HG03457 (cell line): ENCODE measurements at regions not wholly inside any gene's neighbourhood (a gene's known extent, or its start where the extent isn't known, plus 50 kb on each side); places are given as distances from the start of the nearest gene placed in this dataset.

Experiments used
- ATAC-seq: cut with Tn5 transposase; IDR thresholded peaks from one replicate; pipeline ENCODE4 v1.9.1; 2021; ENCODE audit warnings: moderate number of reproducible peaks; ENCODE audit not compliant: unreplicated experiment

DNA sequence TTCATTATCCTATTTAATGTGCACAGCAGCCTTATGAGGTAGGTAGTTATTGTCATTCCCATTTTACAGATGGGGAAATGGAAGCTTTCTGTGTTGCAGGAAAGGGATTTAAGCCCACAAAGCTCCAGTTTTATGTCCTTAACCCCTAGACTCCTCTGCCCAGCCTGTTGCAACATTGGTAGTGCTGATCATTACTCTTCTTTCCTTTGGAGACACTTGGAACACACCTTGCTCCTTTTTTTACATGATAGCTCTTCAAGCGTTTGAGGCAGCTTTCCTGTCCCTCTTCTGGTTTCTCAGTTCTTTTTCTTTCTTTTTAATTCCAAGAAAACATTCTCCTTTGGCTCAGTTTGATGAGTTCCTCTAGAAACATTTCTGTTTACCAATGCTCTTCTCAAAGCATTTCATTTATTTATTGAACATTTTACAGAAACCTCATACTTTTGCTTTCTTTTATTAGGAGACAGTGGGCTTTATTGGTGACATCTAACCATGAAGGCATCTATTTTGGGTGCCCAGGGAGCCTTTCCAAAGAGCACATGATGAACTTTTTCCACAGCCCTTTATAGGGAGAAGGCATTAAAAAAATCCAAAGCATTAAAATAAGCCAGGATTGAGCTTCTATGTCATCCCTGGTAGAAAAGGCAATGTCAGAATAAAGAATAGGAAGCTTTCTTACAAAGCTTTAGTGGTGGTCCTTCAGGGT, 218.0 kb downstream of the TMEM38B start:
- no peak for ATAC-seq

DNA sequence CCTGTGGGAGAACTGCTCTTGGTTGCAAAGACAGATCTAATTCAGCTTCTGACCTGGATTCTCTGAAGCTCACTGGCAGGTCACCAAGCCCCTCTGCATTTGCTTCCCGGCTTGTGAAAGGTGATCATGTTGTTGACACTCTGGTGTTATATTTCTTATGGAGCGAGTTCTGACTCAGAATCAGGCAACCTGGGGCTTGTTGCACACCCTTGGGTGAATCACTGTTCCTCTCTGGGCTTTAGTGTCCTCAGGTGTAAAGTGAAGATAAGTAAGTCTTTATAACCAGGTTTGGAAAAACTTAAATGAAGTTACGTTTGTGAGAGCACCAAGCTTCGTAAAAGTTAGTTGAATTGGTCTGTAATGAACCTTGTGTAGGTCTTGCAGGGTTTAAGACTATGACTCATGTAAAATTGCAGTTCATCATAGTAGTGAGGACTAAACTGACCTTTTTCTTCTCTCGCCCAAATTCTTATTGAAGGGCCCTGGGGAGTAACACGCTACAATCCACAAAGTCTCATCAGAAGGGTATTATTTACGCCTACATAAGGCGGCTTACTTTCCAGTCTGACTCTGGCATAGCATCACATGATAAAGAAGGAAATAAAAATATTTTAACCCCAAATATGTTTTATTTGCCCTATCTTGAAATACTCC, 218.6 kb downstream of the TMEM38B start:
- ATAC-seq = no peak

DNA sequence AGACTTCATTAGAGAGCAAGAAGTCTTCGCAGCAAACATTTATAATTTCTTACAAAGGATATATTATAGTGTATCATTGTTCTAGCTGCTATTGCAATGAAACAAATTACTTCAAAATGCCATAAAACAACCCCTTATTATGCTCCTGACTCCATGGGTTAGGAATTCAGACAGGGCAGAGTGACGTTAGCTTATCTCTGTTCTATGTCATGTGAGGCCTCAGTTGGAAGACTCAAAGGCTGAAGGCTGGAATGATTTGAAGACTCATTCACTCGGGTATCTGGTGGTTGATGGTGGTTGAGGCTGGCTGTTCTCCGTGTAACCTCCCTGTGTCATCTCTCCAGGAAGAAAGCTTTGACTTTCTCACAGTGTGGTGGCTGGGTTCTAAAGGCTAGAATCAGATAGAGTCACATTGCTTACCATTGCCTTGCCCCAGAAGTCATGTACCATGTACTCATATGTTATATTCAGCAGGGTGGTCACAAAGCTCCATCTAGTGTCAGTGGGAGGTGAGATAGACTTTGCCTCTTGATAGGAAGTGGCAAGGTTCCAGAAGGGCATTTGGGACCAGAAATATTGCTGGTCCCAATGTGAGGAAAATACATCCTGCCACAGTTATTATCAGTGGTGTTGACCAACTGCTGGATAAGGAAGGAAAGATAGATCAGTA, 226.9 kb downstream of the TMEM38B start:
- no peak for ATAC-seq

DNA sequence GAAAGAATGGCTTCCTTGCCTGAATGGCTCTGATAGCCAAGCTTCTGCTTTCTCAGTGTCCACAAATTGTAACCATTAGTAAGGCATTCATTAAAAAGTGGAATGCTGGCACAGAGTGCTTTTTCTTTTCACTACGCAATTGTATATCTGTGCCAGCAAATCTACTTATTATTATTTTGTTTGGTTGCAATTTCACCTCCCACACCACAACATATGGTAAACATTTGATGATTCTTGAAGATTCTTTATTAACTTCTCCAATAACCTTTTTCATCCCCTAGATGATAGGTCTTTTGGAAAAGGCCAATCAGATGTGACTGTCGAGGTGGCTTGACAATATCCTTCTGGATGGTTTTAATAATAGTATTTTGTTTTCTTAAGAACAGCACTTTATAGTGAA, 234.1 kb downstream of the TMEM38B start:
- no peak for ATAC-seq

DNA sequence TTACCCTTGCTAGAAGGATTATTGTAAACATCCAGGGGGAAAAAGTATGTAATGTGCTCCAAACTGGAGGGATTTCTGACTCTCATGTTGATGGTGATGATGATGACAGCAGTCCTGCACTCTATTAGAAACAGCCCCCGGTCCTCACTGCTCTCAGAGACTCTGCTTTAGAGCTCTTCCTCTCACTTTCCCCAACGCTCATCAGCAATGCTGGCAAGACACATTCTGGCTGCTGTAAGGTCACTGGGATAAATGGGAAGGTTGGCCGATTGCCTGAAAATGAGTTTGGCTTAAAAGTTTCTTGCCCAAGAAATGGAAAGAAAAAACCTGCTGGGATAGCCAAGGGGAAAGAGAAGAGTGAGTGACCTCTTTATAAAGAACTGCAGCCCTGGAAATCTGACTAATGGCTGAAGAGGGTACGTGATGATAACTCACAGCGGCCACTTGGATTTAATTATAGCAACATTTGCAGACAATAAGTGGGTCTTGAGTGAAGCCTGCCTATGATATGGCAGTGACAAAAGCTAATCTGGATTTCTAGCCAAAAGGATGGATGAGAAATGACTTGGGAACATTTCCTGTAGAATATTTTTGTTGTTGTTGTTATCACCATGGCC, 235.8 kb downstream of the TMEM38B start:
- ATAC-seq = no peak

DNA sequence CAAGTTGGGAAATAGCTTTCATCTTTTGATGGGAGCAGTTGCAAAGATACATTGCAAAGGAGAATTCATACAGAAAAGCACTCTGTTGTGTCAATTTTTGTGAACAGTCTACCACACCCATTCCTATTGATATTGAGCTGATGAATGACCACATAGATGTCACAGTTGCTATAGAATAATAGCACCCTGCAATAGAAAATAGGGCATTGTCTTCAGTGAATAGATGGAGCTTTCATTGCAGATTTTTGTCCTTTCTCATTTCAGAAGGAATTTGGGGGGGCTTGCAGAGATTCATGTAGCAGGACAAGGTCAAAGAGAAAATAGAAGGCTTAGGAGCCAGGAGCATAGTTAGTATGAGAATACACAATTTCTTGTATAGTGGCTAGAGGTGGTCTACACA, 237.9 kb downstream of the TMEM38B start:
- ATAC-seq = no peak

DNA sequence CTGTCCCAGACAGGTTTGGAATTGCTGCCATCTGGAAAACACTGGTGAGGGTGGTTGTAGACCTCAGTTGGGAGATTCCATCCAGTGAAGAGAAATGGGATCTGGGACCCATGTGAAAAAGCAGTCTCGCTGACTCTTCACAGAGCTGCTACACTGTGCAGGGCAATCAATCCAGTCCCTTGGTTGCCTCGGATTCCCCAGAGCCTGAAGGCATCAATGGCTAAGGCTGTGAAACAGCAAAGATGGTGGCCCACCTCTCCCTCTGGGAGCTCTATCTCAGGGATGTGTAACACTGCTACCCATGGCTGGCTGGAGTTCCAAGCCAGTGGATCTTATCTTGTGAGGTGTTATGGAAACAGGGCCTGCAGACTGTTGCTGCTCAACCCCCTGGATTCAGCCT, 256.1 kb downstream of the TMEM38B start:
- no peak for ATAC-seq

DNA sequence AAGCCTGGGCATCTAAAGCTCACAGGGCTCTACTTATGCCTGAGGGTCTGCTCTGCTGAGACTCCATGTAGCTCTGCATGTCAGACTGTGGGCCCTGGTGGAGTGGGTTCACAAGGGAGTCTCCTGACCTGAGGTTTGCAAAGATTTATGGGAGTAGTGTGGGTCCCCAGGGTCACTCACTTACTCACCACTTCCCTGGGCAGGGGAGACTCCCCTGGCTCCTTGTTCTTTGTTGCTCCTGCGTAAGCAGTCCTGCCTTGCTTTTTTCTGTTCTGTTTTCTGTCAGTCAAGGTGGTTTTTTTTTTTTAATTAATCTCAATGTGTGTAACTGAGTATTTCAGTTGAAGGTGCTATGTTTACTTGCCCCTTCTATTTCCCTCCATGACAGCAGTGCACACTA, 256.6 kb downstream of the TMEM38B start:
- ATAC-seq = no peak

DNA sequence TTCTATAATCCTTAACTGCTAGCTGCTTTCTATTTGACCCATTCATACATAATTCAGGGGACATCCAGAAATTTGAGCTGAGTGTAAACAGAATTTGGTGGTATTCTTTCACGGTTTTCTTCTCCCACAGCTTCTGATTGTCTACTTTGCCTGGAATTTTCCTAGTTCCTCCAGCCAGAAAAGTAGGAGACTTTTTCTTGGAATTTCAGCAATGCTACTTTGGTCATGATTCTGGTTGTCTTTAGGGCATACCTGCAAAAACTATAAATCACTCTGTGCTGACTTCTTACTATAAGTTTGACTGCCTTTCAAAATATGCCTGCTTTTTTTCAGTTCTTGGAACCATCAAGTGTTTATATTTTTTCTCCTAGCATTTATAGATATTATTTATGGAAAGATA, 260.2 kb downstream of the TMEM38B start:
- no peak for ATAC-seq

DNA sequence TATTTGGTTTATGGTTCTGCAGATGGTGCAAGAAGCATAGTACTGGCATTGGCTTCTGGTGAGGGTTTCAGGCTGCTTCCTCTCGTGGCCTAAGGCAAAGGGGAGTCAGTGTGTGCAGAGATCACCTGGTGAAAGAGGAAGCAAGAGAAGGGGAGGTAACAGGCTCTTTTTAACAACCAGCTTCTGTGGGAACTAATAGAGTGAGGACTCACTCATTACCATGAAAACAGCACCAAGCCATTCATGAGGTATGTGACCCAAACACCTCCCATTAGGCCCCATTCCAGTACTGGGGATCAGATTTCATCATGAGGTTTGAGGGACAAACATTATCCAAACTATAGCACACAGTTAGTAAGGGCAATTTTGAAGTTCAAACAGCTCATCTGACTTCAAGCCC, 263.5 kb downstream of the TMEM38B start:
- ATAC-seq = no peak

DNA sequence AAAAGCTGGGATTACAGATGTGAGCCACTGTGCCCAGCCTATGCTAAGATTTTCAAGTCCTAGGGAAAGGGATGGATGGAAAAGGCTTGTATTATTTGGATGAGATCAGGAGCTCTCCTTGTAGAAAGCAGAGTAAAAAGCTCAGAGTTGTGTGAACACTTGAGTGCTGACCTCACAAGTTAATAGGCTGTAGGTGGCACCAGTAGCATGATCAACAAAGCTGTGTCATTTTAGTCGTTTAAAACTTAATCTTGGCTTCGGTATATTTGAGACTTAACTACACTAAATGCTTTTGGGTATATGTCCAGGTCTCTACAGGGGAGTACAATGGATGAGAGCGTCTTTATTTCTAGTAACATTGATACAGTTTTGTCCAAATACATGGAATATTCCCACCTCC, 264.2 kb downstream of the TMEM38B start:
- no peak for ATAC-seq

DNA sequence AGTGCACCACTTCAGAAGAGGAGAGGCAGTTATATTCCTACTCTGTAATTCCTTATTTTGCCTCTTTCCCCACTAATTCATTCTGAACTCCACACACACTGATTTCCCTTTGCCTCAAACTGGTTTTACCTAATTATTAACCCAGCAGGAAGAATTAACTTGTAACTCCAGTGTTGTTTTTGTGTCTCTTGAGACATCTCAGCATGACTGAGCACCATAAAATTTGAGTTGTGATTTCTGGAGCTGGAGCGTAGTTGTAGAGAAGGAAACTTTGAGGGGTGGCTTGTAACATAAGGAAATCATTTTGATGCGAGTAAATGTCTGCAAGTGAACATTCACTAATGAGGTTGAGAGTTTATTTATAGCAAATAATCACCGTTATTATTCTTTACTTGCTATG, 265.2 kb downstream of the TMEM38B start:
- ATAC-seq = no peak

DNA sequence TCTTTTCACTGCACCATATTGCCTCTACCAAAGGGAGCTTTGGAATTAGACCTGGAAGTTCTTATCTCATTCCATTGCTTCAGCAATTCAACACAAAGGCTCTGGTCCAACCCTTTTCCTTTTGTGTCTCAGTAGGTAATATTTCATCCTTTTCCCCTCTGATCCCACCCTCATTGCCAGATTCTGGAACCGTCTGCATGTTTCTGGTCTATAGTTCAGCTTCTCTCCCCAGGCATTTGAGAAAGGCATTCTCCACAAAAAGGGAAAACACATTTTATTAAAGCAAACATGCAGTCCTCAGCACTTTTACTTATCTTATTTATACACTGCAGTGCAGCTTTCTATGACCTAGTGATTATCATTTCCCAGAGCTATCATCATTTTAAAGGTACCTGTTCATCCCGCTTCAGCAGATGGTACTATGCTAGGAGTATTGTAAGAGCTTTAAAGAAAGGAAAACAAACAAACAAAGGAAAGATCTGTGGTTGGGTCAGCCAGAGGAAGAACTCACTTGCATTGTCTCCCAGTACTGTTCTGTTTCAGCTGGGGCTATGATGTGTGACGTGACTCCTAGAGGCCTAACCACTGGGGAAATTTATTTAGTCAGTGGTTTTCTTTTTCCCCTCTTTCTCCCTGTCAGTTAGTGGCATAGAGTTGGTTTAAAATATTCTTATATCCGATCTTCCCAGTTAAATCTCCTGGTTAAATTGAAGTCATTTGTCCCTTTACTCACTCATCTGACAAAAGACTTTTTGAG, 269.2 kb downstream of the TMEM38B start:
- ATAC-seq = no peak

DNA sequence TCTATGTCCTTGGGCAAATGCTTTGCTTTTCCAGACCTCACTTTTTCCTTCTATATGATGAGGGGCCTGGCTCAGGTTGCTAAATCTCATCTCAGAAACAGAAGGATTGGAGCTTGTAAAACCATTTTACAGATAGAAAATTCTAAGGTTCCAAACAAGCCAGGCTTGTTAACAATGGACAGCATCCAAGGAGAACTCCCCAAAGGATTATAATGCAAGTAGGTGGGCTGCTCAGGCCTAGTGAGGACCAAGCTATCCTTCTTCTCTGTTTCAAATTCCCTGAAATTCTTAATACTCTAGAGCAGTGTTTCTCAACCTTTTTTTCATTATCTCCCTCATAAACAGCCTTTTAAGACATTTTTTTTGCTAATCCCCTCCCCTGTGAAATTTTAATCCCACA, 269.8 kb downstream of the TMEM38B start:
- no peak for ATAC-seq

DNA sequence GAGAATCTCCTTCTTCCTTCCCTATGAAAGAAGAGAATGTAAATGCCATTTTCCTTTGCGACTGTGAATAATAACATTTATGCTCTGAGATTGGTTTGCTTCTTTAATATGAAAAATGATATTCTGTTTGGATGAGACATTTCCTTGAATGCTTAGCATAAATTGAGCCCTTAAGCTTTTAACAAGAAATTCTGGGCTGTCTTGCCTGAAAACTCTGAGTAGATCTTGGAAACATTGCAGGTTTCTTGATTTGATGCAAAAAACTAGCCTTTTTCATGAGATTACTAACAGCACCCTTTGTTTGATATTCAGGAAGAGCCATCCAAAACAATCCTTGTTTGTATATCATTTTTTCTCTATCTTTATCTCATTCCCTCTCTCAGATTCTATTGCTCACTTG, 272.5 kb downstream of the TMEM38B start:
- no peak for ATAC-seq

DNA sequence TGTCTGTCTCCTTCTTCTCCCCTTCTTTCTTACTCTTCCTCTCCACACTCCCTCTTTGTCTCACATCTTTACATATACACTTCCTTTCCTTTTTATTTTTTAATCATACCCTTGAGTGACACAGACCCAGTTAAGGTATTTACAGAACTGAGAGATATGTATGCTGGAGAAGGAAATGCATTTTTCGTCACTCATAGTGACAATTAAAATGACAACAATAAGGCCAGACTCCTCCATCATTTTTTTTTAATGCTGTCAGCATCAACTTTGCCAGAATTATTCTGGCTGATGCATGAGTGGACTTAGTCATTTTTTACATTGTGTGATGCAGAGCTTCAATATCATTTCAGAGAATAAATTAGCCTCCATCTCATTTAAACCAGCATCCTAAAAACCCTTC, 272.9 kb downstream of the TMEM38B start:
- ATAC-seq = no peak

DNA sequence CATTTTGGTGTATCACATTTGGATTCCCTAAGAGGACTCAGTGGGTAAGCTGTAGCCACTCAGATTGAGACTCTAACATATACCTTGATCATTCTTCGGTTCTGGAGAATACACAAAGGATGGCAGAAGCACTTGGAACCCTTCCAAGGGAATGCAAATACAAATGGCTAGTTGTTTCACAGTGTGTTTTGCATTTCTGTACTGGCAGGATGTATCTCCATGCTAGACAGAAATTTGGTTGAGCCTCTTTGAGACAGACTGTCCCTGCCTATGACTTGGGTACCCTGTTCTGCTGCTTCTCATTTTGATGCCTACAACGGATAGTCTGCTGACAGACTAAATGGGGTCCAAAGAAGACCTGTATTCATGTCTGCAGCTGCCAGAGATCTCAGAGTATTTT, 273.5 kb downstream of the TMEM38B start:
- ATAC-seq = no peak

DNA sequence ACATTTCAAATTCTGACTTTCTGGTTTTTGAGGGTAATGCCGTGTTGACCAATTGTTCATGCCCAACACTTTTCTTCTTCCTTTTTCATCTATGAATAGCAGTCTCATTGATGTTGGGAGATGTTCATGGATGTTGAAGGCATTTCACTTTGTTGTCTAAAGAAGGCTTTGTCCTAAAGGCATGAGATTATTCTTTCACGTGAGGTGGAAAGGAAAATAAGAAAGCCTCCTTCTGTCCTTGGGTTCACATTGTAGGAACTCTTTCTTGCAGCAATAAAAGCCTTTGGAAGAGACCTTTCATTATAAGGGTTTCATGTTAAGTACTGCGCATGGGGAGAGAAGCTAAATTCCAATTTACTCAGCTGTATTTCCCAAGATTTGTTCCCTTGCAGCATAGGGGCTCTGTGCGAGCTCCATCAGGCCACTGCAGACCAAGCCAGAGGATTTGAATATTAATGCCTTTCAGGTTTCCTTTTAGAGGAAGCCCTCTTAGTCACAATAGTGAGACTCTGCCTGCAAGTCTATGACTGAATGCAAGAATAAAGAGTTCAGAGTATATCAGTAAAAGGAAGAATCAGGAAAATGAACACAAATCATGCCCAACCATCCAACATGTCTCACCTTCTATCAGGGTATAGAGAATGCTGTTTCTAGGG, 274.6 kb downstream of the TMEM38B start:
- no peak for ATAC-seq

DNA sequence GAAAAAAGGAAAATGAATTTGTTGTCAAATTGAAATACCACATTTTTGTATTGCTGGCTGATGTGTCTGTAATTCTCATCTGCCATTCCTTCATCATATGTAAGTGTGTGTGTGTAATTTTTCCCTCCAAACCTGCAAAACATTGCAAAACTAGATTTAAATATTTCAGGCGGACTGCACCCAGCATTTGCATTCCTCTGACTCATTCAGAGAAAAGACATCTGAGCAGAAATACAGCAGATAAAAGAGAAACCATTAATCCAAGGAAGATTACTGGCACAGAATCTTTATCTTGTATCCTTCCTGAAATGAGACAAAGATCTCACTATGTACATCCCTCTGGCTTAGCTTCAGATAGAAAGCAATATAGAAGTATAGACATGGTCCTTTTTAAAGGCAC, 275.3 kb downstream of the TMEM38B start:
- ATAC-seq = no peak

DNA sequence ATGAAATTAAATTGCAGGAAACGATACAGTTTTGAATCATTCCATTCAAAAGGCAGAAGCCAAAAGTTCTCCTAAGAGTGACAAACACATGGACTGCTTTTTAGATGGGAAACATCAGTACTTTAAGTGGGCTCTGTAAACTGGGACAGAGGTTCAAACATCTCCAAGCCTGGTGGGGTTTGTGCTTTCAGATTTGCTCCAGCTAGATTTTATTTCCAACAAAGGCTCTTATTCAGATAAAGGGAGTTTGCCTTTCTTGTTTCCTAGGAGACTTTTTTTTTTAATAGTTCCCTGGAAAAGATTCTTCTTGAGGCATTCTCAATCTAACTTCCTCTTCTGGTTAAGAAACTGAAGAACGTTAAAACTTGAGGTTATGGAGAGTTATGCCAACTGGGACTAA, 277.6 kb downstream of the TMEM38B start:
- no peak for ATAC-seq
